Fibroblast of lung (primary cell): ENCODE measurements at regions not wholly inside any gene's neighbourhood (a gene's known extent, or its start where the extent isn't known, plus 50 kb on each side); places are given as distances from the start of the nearest gene placed in this dataset.

ENCODE experiments used
- EZH2 ChIP-seq: IDR thresholded peaks from 2 replicates; pipeline ENCODE4 v1.5.1; 2012; ENCODE audit warnings: low read length, control low read depth, mild to moderate bottlenecking; ENCODE audit errors: missing control alignments
- TF ChIP-seq, protein P1 (sequence below), 2 donors: IDR thresholded peaks in 1 of 2; conservative IDR thresholded peaks in 1 of 2; 1 replicate in 1 of 2; 2 replicates in 1 of 2; pipeline ENCODE4 v1.5.1; 2011 to 2012; ENCODE audit warnings: low read length in 2 of 2, control low read depth in 1 of 2, inconsistent platforms in 1 of 2, low read depth in 1 of 2, mild to moderate bottlenecking in 1 of 2

DNA sequence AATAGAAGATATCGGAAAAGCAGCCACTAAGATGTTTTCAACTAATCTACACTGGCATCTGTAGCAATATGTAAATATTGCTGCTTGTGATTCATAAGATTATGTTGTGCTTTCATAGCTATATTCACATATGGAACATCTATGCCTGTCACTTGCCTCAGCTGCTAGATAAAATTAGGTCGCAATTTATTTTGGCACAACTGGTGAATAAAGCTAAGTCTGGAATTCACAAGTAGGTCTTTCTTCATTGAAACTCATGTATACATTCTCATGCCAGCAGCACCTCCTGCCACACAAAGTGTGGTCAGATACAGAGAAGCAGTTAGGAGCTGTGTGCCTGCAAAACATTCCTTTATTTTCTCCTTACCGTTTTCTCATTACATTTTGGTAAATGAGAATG, 543.3 kb upstream of the CHORDC1 start:
- TF ChIP-seq, protein P1, sequence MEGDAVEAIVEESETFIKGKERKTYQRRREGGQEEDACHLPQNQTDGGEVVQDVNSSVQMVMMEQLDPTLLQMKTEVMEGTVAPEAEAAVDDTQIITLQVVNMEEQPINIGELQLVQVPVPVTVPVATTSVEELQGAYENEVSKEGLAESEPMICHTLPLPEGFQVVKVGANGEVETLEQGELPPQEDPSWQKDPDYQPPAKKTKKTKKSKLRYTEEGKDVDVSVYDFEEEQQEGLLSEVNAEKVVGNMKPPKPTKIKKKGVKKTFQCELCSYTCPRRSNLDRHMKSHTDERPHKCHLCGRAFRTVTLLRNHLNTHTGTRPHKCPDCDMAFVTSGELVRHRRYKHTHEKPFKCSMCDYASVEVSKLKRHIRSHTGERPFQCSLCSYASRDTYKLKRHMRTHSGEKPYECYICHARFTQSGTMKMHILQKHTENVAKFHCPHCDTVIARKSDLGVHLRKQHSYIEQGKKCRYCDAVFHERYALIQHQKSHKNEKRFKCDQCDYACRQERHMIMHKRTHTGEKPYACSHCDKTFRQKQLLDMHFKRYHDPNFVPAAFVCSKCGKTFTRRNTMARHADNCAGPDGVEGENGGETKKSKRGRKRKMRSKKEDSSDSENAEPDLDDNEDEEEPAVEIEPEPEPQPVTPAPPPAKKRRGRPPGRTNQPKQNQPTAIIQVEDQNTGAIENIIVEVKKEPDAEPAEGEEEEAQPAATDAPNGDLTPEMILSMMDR (conservative IDR thresholded peaks at IDR 0.05 in 1 of 2, IDR thresholded peaks at IDR 0.05 in 1 of 2; ENCODE audit: low read depth in 1 of 2, low read length in 2 of 2) = no peak
- TF ChIP-seq EZH2 = no peak
